Neural cell (in vitro differentiated cells): ENCODE measurements at regions not wholly inside any gene's neighbourhood (a gene's known extent, or its start where the extent isn't known, plus 50 kb on each side); places are given as distances from the start of the nearest gene placed in this dataset.

Source experiments
- EP300 ChIP-seq: fragments of 450-650 bp; conservative IDR thresholded peaks from 2 replicates; pipeline ENCODE4 v1.6.1; 2014; ENCODE audit warnings: antibody characterized with exemption, mild to moderate bottlenecking, moderate library complexity; ENCODE audit not compliant: poor library complexity, severe bottlenecking
- POLR2AphosphoS5 ChIP-seq: IDR thresholded peaks from 2 replicates; pipeline ENCODE4 v1.6.1; 2012
- TF ChIP-seq, protein P1 (sequence below): fragments of 450-650 bp; IDR thresholded peaks from 2 replicates; pipeline ENCODE4 v1.5.1; 2014; ENCODE audit warnings: antibody characterized with exemption, mild to moderate bottlenecking, moderate library complexity; ENCODE audit not compliant: poor library complexity, severe bottlenecking

DNA sequence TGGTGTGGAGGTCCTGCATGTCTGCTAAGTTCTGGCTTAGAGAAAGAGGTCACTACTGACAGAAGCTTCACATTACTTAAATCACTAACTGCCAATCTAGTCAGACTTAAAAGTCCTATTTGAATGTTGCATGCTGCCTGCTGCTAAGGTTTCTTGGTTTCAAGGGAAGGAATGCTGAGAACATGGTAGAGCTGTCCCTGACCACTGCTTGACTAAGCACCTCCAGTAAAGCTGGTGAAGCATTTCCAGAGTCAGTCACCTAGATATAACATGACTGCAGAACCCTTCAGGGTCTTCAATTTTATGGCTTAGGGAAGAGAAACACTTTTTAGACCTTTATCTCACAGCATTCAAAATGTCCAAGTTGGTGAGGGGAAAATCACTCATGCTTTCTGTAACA is 2178.3 kb upstream of the PIK3C3 start:
- TF ChIP-seq POLR2AphosphoS5 (no peak), EP300 (no peak)
- TF ChIP-seq, protein P1, sequence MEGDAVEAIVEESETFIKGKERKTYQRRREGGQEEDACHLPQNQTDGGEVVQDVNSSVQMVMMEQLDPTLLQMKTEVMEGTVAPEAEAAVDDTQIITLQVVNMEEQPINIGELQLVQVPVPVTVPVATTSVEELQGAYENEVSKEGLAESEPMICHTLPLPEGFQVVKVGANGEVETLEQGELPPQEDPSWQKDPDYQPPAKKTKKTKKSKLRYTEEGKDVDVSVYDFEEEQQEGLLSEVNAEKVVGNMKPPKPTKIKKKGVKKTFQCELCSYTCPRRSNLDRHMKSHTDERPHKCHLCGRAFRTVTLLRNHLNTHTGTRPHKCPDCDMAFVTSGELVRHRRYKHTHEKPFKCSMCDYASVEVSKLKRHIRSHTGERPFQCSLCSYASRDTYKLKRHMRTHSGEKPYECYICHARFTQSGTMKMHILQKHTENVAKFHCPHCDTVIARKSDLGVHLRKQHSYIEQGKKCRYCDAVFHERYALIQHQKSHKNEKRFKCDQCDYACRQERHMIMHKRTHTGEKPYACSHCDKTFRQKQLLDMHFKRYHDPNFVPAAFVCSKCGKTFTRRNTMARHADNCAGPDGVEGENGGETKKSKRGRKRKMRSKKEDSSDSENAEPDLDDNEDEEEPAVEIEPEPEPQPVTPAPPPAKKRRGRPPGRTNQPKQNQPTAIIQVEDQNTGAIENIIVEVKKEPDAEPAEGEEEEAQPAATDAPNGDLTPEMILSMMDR: no peak
